H54 (cell line): ENCODE measurements at regions not wholly inside any gene's neighbourhood (a gene's known extent, or its start where the extent isn't known, plus 50 kb on each side); places are given as distances from the start of the nearest gene placed in this dataset.

Experiments
- DNase-seq: peaks from one replicate; pipeline ENCODE4 v3.0.0; 2011; ENCODE audit warnings: low spot score, mixed read lengths; ENCODE audit not compliant: insufficient read length
- FAIRE-seq: peaks from 3 replicates; lab custom pipeline; 2011; peaks lifted over from hg19 to GRCh38; lab: Jason Lieb, UNC
- POLR2A ChIP-seq: IDR thresholded peaks from 2 replicates; pipeline ENCODE4 v1.6.1; 2011; ENCODE audit warnings: low read depth, mild to moderate bottlenecking, low read length

GRCh38 chr2:120993661-120994060 is 258.0 kb downstream of the GLI2 start:
- TF ChIP-seq POLR2A: no peak
- DNase-seq (no peak), FAIRE-seq (no peak)

GRCh38 chr2:120994301-120994995 is 258.8 kb downstream of the GLI2 start:
- FAIRE-seq: no peak
- no peak for TF ChIP-seq POLR2A
- DNase-seq: no peak

- FAIRE-seq (no peak), DNase-seq (no peak)
- no peak for TF ChIP-seq POLR2A
These were observed 259.5 kb downstream of the GLI2 start for GRCh38 chr2:120995152-120995551.

- no peak for TF ChIP-seq POLR2A
- DNase-seq (no peak), FAIRE-seq (no peak)
These were observed 260.1 kb downstream of the GLI2 start for GRCh38 chr2:120995656-120996190.

- no peak for TF ChIP-seq POLR2A
- DNase-seq: no peak
- no peak for FAIRE-seq
These were observed 263.9 kb downstream of the GLI2 start for GRCh38 chr2:120999377-121000097.

GRCh38 chr2:121000804-121001203 is 265.1 kb downstream of the GLI2 start:
- no peak for DNase-seq
- FAIRE-seq: no peak
- no peak for TF ChIP-seq POLR2A

GRCh38 chr2:121001641-121002040 is 266.0 kb downstream of the GLI2 start:
- FAIRE-seq: no peak
- no peak for DNase-seq

GRCh38 chr2:121002597-121002996 is 266.9 kb downstream of the GLI2 start:
- FAIRE-seq (no peak), DNase-seq (no peak)

More at GRCh38 chr2:121001641-121002040, 266.0 kb downstream of the GLI2 start:
- TF ChIP-seq POLR2A: no peak

GRCh38 chr2:121003391-121003790 is 267.7 kb downstream of the GLI2 start:
- DNase-seq (no peak), FAIRE-seq (no peak)
- no peak for TF ChIP-seq POLR2A

More at GRCh38 chr2:121002597-121002996, 266.9 kb downstream of the GLI2 start:
- TF ChIP-seq POLR2A: no peak

- FAIRE-seq: no peak
- TF ChIP-seq POLR2A: no peak
- DNase-seq: no peak
These were observed 268.7 kb downstream of the GLI2 start for GRCh38 chr2:121004359-121004758.

- DNase-seq: no peak
- FAIRE-seq: no peak
- TF ChIP-seq POLR2A: no peak
These were observed 269.3 kb downstream of the GLI2 start for GRCh38 chr2:121004950-121005349.

GRCh38 chr2:121005453-121005852 is 269.8 kb downstream of the GLI2 start:
- TF ChIP-seq POLR2A: no peak
- FAIRE-seq (no peak), DNase-seq (no peak)

GRCh38 chr2:121006743-121007489 is 271.2 kb downstream of the GLI2 start:
- DNase-seq: no peak
- no peak for FAIRE-seq
- TF ChIP-seq POLR2A: no peak

GRCh38 chr2:121007490-121007853 is 271.8 kb downstream of the GLI2 start:
- FAIRE-seq: no peak
- TF ChIP-seq POLR2A: no peak
- no peak for DNase-seq

- FAIRE-seq: no peak
- no peak for DNase-seq
- no peak for TF ChIP-seq POLR2A
These were observed 273.3 kb downstream of the GLI2 start for GRCh38 chr2:121008975-121009374.
